IPS-18a (cell line): ENCODE measurements at regions not wholly inside any gene's neighbourhood (a gene's known extent, or its start where the extent isn't known, plus 50 kb on each side); places are given as distances from the start of the nearest gene placed in this dataset.

ENCODE experiments used
- H3K27ac ChIP-seq: one replicate; pipeline ENCODE4 v1.5.1; 2013; ENCODE audit warnings: low read length
- H3K27me3 ChIP-seq: one replicate; pipeline ENCODE4 v1.6.1; 2013; ENCODE audit warnings: mild to moderate bottlenecking, low read length; ENCODE audit not compliant: control insufficient read depth, insufficient read depth
- H3K36me3 ChIP-seq: one replicate; pipeline ENCODE4 v1.6.1; 2013; ENCODE audit warnings: low read depth, low read length; ENCODE audit not compliant: control insufficient read depth
- H3K4me1 ChIP-seq: one replicate; pipeline ENCODE4 v1.6.1; 2013; ENCODE audit warnings: low read depth, low read length; ENCODE audit not compliant: control insufficient read depth
- H3K4me3 ChIP-seq: one replicate; pipeline ENCODE4 v1.5.1; 2013; ENCODE audit warnings: low read length
- H3K9ac ChIP-seq: one replicate; pipeline ENCODE4 v1.6.1; 2013; ENCODE audit warnings: mild to moderate bottlenecking, low read length, moderate library complexity
- H3K9me3 ChIP-seq: one replicate; pipeline ENCODE4 v1.6.1; 2013; ENCODE audit warnings: low read depth, low read length; ENCODE audit not compliant: control insufficient read depth

- H3K4me1 ChIP-seq, result no peaks in the 10 kb centered on the region
- no peaks in the 10 kb centered on the region for H3K9me3 ChIP-seq
- H3K27me3 ChIP-seq, result no peaks in the 10 kb centered on the region
- no peaks in the 10 kb centered on the region for H3K36me3 ChIP-seq
- H3K9ac ChIP-seq, result no peak overlapping the region
- no peak overlapping the region for H3K4me3 ChIP-seq
- H3K27ac ChIP-seq, result no peak overlapping the region
Measured at GRCh38 chr1:42096554-42096953, 56.7 kb upstream of the GUCA2B start.

GRCh38 chr1:42089246-42089645 lies 64.0 kb upstream of the GUCA2B start:
- peaks cover 12% of the 10 kb centered on the region for H3K4me1 ChIP-seq
- no peaks in the 10 kb centered on the region for H3K27me3 ChIP-seq
- no peak overlapping the region for H3K4me3 ChIP-seq
- H3K9me3 ChIP-seq, result no peaks in the 10 kb centered on the region
- H3K36me3 ChIP-seq, result no peaks in the 10 kb centered on the region
- H3K27ac ChIP-seq, result no peak overlapping the region
- no peak overlapping the region for H3K9ac ChIP-seq

- Histone ChIP-seq H3K27me3 (no peaks in the 10 kb centered on the region), H3K9ac (no peak overlapping the region), H3K9me3 (no peaks in the 10 kb centered on the region), H3K4me1 (peaks cover 12% of the 10 kb centered on the region), H3K4me3 (no peak overlapping the region), H3K27ac (no peak overlapping the region), H3K36me3 (no peaks in the 10 kb centered on the region)
Measured at GRCh38 chr1:42086146-42086545, 67.1 kb upstream of the GUCA2B start.

DNA sequence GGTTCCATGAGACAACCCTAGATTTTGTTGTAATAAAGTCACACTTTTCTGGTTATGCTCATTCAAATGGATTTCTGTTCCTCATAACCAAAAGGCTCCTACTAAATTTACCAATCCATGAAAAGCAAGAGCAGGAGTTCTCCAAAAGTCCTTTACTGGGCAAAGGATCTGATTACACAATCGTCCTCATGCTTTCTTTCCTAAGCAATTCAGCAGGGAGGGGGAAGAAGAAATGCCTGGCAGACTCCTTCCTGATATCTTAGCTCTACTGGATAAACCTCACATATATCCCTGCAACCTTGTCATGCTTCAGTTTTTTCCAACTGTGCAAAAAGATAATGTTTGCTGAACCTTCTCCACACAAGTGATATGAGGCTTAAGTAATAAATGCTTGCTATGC lies 67.6 kb upstream of the GUCA2B start:
- no peaks in the 10 kb centered on the region for H3K36me3 ChIP-seq
- no peaks in the 10 kb centered on the region for H3K9me3 ChIP-seq
- H3K27ac ChIP-seq, result no peak overlapping the region
- no peak overlapping the region for H3K9ac ChIP-seq
- no peaks in the 10 kb centered on the region for H3K27me3 ChIP-seq
- H3K4me3 ChIP-seq, result no peak overlapping the region
- peaks cover 12% of the 10 kb centered on the region for H3K4me1 ChIP-seq

DNA sequence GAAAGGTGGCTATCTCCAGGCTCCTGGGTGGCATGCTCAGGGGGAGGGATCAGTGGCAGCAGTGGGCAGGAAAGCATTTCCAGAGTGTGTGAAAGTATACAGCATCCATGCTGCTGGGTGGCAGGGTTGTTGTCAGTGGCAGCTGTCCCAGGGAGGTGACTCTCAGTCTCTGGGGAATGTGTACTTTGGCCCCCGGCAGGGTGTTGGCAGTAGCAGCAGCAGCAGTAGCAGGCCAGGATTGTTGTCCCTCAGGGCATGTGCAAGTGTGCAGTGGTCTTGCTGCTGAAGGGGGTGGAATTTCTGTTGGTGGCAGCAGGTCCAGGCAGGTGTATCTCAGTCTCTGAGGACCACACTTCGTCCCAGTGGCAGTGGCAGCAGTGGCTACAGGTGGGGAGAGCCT lies 71.7 kb upstream of the GUCA2B start:
- Histone ChIP-seq H3K9me3 (peaks cover 4% of the 10 kb centered on the region), H3K9ac (no peak overlapping the region), H3K36me3 (no peaks in the 10 kb centered on the region), H3K4me1 (peaks cover 12% of the 10 kb centered on the region), H3K27ac (no peak overlapping the region), H3K27me3 (no peaks in the 10 kb centered on the region), H3K4me3 (no peak overlapping the region)

DNA sequence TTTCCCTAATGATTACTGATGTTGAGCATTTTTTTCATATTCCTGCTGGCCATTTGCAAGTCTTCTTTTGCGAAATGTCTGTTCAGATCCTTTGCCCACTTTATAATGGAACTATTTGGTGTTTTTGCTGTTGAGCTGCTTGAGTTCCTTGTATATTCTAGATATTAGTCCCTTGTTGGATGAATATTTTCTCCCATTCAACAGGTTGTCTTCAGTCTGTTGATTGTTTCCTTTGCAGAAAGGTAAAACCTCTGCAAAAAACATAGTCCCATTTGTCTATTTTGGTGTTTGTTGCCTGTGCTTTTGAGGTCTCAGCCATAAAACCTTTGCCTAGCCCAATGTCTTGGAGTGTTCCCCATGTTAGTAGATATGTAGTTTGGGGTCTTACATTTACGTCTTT lies 78.0 kb upstream of the GUCA2B start:
- no peak overlapping the region for H3K27ac ChIP-seq
- H3K27me3 ChIP-seq, result no peaks in the 10 kb centered on the region
- peaks cover 2% of the 10 kb centered on the region for H3K9me3 ChIP-seq
- no peak overlapping the region for H3K4me3 ChIP-seq
- no peak overlapping the region for H3K9ac ChIP-seq
- no peaks in the 10 kb centered on the region for H3K4me1 ChIP-seq
- H3K36me3 ChIP-seq, result no peaks in the 10 kb centered on the region

DNA sequence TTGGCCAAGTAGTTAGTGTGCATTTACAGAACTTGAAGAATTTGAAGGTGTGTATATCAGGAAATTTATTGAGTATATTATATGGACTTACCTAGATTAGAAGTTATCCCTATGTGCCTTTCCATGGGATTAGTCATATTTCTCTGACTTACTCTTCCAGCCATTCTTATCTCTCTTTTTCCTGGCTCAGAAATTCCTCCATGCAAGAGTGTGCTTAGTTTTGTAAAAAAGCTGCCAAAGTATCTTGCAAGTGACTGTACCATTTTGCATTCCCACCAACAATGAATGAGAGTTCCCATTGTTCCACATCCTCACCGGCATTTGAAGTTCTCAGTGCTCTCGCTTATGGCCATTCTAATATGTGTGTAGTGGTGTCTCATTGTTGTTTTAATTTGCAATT lies 82.2 kb upstream of the GUCA2B start:
- H3K9ac ChIP-seq, result no peak overlapping the region
- no peak overlapping the region for H3K27ac ChIP-seq
- no peak overlapping the region for H3K4me3 ChIP-seq
- H3K4me1 ChIP-seq, result no peaks in the 10 kb centered on the region
- H3K27me3 ChIP-seq, result no peaks in the 10 kb centered on the region
- H3K9me3 ChIP-seq, result no peaks in the 10 kb centered on the region
- no peaks in the 10 kb centered on the region for H3K36me3 ChIP-seq

GRCh38 chr1:42057800-42058199 lies 95.4 kb upstream of the GUCA2B start:
- Histone ChIP-seq H3K4me3 (no peak overlapping the region), H3K27ac (no peak overlapping the region), H3K9me3 (peaks cover 7% of the 10 kb centered on the region), H3K27me3 (no peaks in the 10 kb centered on the region), H3K4me1 (no peaks in the 10 kb centered on the region), H3K9ac (no peak overlapping the region), H3K36me3 (no peaks in the 10 kb centered on the region)

GRCh38 chr1:42056460-42056859 lies 96.8 kb upstream of the GUCA2B start:
- H3K9me3 ChIP-seq, result peaks cover 7% of the 10 kb centered on the region
- no peak overlapping the region for H3K27ac ChIP-seq
- no peaks in the 10 kb centered on the region for H3K36me3 ChIP-seq
- no peaks in the 10 kb centered on the region for H3K4me1 ChIP-seq
- no peak overlapping the region for H3K4me3 ChIP-seq
- no peaks in the 10 kb centered on the region for H3K27me3 ChIP-seq
- no peak overlapping the region for H3K9ac ChIP-seq

DNA sequence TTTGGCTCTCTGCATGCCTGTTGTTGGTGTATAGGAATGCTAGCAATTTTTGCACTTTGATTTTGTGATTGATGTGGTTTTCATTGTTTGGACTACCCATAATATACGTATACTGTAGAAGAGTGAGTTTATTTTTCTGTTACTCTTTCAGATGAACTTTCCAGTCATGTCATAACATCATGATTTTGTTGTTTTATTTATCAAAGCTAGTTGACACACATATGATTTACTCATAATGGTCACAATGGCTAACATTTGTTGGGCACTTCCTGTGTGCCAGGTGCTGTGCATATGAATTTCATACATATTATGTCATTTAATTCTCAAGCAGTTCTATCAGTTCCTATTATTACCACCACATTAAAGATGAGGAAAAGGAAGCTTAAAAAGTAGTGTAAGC lies 98.1 kb upstream of the GUCA2B start:
- H3K27me3 ChIP-seq, result no peaks in the 10 kb centered on the region
- H3K9me3 ChIP-seq, result peaks cover 7% of the 10 kb centered on the region
- no peak overlapping the region for H3K27ac ChIP-seq
- no peaks in the 10 kb centered on the region for H3K36me3 ChIP-seq
- H3K9ac ChIP-seq, result no peak overlapping the region
- no peaks in the 10 kb centered on the region for H3K4me1 ChIP-seq
- H3K4me3 ChIP-seq, result no peak overlapping the region

DNA sequence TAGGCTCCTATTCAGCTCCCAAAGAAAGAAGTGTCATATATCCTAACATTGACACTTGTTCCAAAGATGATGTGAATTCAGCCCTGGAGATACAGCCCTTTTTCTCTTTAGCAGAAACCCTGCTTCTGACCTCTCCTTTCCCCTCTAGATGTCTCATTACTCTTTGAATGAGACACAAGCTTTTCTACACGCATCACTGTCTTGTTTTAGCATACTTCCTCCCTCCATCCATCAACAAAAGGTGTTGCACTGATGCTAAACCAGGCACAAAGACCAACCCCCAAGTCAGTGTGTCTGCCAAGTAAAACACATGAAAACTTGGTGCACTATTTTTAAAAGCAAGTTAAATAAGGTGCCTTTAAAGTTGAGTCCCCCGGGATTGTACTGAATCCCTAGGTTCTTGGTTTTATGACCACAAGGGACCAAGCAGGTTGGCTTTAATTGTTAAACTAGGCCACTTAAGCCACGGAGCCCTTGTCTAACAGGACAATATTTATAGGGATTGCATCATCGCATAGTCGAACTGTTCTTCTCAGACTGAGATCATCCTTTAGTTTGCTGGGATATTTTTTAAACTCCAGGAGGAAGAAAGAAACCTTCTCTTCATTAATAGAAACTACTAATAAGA lies 101.0 kb upstream of the GUCA2B start:
- Histone ChIP-seq H3K4me3 (no peak overlapping the region), H3K27me3 (no peaks in the 10 kb centered on the region), H3K36me3 (no peaks in the 10 kb centered on the region), H3K9me3 (no peaks in the 10 kb centered on the region), H3K27ac (no peak overlapping the region), H3K9ac (no peak overlapping the region), H3K4me1 (no peaks in the 10 kb centered on the region)

DNA sequence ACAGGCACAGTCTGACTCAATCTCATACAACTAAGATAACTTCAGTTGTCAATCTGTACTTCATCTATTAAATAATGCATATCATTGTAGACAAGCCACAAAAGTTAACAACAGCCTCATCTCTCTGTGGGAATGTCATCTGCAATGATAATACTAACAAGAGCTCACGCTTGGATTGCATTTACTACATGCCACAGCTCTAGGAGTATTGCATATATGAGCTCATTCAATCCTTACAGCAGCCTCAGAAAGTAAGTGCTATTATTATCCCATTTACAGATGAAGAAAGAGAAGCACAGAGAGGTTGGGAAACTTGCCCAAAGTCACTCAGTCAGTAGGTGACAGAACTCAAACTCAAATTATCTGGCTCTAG lies 105.7 kb upstream of the GUCA2B start:
- no peaks in the 10 kb centered on the region for H3K36me3 ChIP-seq
- H3K4me3 ChIP-seq, result no peak overlapping the region
- H3K27me3 ChIP-seq, result no peaks in the 10 kb centered on the region
- H3K27ac ChIP-seq, result no peak overlapping the region
- H3K4me1 ChIP-seq, result no peaks in the 10 kb centered on the region
- no peak overlapping the region for H3K9ac ChIP-seq
- no peaks in the 10 kb centered on the region for H3K9me3 ChIP-seq
